ENCODE measurements at regions not wholly inside any gene's neighbourhood (a gene's known extent, or its start where the extent isn't known, plus 50 kb on each side); places are given as distances from the start of the nearest gene placed in this dataset.
"Not testable (repeated sequence)": the region's sequence is repeated elsewhere in the genome, so short reads cannot be mapped to it uniquely, and the experiment has no call there.

DNA sequence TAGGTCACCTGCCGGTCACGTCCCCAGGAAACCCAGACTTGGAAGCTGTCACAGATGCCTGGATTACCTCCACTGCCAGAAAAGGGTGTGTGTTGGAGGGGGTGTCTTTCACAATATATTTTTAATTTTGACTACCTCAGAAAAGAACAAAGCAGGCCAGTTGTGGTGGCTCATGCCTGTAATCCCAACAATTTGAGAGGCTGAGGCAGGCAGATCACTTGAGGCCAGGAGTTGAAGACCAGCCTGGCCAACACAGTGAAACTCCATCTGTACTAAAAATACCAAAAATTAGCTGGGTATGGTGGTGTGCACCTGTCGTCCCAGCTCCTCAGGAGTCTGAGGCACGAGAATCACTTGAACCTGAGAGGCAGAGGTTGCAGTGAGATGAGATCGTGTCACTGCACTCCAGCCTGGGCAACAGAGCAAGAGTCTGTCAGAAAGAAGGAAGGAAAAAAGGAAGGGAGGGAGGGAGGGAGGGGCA, 81.6 kb upstream of the FGF3 start:
- H3K4me1 ChIP-seq (ENCODE audit: control insufficient read depth, insufficient read depth, low read length); intact Hi-C loops (cut with micrococcal nuclease; ENCODE audit: unreplicated experiment); H4K20me1 ChIP-seq (ENCODE audit: control insufficient read depth, insufficient read depth); H3K4me2 ChIP-seq (ENCODE audit: control insufficient read depth, insufficient read depth); BruUV-seq (replicated peaks); H3K9me3 ChIP-seq (replicated peaks; ENCODE audit: control insufficient read depth, insufficient read depth, low read length); FAIRE-seq; ATAC-seq; H3K36me3 ChIP-seq (ENCODE audit: control insufficient read depth in 2 of 2, insufficient read depth in 2 of 2, low read length in 1 of 2); in situ Hi-C loops (cut with MboI); H3K79me2 ChIP-seq (ENCODE audit: control insufficient read depth, insufficient read depth, low read length); SMC1A ChIA-PET (ENCODE audit: uncharacterized antibody, unreplicated experiment); H2AFZ ChIP-seq (ENCODE audit: control insufficient read depth, low read depth, low read length); H3K27me3 ChIP-seq (replicated peaks in 1 of 2; ENCODE audit: control insufficient read depth in 2 of 2, insufficient read depth in 2 of 2, low read length in 1 of 2); POLR2A ChIA-PET; DNase-seq (ENCODE audit: low read depth, low spot score); H3K4me3 ChIP-seq; RAD21 ChIA-PET (ENCODE audit: unreplicated experiment); H3K9ac ChIP-seq (ENCODE audit: control insufficient read depth, insufficient read depth, low read length); H3K27ac ChIP-seq (ENCODE audit: control insufficient read depth, insufficient read depth): not testable (repeated sequence)
- CTCF ChIA-PET, result interaction anchor here (1.4 to 1.5 kb wide), 2 partner anchors 18 to 297 kb away, joined by 3 to 4 read pairs; no protein-coding TSS in a partner anchor
- WGBS (ENCODE audit: insufficient coverage, insufficient replicate concordance, low lambda C conversion rate, missing lambda C conversion rate), result 18% methylated on average over 4 of the region's 5 CpGs

DNA sequence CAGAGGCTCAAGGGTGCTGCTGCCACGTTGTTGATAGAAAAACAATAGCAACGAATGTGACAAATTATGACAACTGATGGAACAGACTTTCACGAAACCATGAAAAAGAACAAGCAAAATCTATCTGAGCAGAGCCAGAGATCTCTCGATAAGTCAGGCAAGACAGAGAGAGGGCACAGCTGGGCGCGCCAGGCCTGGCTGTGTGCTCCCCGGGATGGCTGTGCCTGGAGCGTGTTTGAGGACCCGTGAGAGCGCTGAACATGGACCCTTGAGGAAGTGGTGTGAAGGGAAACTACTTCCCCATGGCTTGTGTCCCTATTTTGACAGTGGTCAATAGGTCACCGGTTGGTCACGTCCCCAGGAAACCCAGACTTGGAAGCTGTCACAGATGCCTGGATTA, 83.1 kb upstream of the FGF3 start:
- TF ChIP-seq, protein P1, sequence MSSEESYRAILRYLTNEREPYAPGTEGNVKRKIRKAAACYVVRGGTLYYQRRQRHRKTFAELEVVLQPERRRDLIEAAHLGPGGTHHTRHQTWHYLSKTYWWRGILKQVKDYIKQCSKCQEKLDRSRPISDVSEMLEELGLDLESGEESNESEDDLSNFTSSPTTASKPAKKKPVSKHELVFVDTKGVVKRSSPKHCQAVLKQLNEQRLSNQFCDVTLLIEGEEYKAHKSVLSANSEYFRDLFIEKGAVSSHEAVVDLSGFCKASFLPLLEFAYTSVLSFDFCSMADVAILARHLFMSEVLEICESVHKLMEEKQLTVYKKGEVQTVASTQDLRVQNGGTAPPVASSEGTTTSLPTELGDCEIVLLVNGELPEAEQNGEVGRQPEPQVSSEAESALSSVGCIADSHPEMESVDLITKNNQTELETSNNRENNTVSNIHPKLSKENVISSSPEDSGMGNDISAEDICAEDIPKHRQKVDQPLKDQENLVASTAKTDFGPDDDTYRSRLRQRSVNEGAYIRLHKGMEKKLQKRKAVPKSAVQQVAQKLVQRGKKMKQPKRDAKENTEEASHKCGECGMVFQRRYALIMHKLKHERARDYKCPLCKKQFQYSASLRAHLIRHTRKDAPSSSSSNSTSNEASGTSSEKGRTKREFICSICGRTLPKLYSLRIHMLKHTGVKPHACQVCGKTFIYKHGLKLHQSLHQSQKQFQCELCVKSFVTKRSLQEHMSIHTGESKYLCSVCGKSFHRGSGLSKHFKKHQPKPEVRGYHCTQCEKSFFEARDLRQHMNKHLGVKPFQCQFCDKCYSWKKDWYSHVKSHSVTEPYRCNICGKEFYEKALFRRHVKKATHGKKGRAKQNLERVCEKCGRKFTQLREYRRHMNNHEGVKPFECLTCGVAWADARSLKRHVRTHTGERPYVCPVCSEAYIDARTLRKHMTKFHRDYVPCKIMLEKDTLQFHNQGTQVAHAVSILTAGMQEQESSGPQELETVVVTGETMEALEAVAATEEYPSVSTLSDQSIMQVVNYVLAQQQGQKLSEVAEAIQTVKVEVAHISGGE (CRISPR knock-in tag; IDR thresholded peaks at IDR 0.05), result no peak
- TF ChIP-seq MXI1 (IDR thresholded peaks at IDR 0.05; ENCODE audit: low read depth, low read length) (no peak), ZZZ3 (IDR thresholded peaks at IDR 0.05; ENCODE audit: control insufficient read depth, insufficient read length, low read depth) (no peak), ESRRA (IDR thresholded peaks at IDR 0.05; ENCODE audit: low read length) (no peak), ZNF622 (IDR thresholded peaks at IDR 0.05) (no peak), ZNF274 (IDR thresholded peaks at IDR 0.05; ENCODE audit: insufficient read depth, insufficient read length) (no peak), KLF5 (IDR thresholded peaks at IDR 0.05; ENCODE audit: partially characterized antibody) (no peak)
- TF ChIP-seq, protein P2, sequence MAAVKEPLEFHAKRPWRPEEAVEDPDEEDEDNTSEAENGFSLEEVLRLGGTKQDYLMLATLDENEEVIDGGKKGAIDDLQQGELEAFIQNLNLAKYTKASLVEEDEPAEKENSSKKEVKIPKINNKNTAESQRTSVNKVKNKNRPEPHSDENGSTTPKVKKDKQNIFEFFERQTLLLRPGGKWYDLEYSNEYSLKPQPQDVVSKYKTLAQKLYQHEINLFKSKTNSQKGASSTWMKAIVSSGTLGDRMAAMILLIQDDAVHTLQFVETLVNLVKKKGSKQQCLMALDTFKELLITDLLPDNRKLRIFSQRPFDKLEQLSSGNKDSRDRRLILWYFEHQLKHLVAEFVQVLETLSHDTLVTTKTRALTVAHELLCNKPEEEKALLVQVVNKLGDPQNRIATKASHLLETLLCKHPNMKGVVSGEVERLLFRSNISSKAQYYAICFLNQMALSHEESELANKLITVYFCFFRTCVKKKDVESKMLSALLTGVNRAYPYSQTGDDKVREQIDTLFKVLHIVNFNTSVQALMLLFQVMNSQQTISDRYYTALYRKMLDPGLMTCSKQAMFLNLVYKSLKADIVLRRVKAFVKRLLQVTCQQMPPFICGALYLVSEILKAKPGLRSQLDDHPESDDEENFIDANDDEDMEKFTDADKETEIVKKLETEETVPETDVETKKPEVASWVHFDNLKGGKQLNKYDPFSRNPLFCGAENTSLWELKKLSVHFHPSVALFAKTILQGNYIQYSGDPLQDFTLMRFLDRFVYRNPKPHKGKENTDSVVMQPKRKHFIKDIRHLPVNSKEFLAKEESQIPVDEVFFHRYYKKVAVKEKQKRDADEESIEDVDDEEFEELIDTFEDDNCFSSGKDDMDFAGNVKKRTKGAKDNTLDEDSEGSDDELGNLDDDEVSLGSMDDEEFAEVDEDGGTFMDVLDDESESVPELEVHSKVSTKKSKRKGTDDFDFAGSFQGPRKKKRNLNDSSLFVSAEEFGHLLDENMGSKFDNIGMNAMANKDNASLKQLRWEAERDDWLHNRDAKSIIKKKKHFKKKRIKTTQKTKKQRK (IDR thresholded peaks at IDR 0.05; ENCODE audit: low read depth, low read length), result no peak
- BruUV-seq (replicated peaks), result no TSS peak
- in situ Hi-C loops (cut with MboI), result no loop called here
- Histone ChIP-seq H3K27me3 (replicated peaks in 1 of 2; ENCODE audit: control insufficient read depth in 2 of 2, insufficient read depth in 2 of 2, low read length in 1 of 2) (no peaks in the 10 kb centered on the region; a peak in 2 of 4 replicates), H3K9me3 (replicated peaks; ENCODE audit: control insufficient read depth, insufficient read depth, low read length) (no peaks in the 10 kb centered on the region), H3K4me2 (ENCODE audit: control insufficient read depth, insufficient read depth) (no peak overlapping the region), H3K9ac (ENCODE audit: control insufficient read depth, insufficient read depth, low read length) (no peak overlapping the region), H3K4me3 (no peak overlapping the region), H4K20me1 (ENCODE audit: control insufficient read depth, insufficient read depth) (no peaks in the 10 kb centered on the region), H3K4me1 (ENCODE audit: control insufficient read depth, insufficient read depth, low read length) (no peaks in the 10 kb centered on the region), H3K27ac (ENCODE audit: control insufficient read depth, insufficient read depth) (no peak overlapping the region), H2AFZ (ENCODE audit: control insufficient read depth, low read depth, low read length) (no peak overlapping the region), H3K79me2 (ENCODE audit: control insufficient read depth, insufficient read depth, low read length) (no peaks in the 10 kb centered on the region), H3K36me3 (ENCODE audit: control insufficient read depth in 2 of 2, insufficient read depth in 2 of 2, low read length in 1 of 2) (no peaks in the 10 kb centered on the region)
- ATAC-seq, result no peak
- no peak for DNase-seq (ENCODE audit: low read depth, low spot score)
- ChIA-PET SMC1A (ENCODE audit: uncharacterized antibody, unreplicated experiment) (no interaction called here), RAD21 (ENCODE audit: unreplicated experiment) (no interaction called here), CTCF (interaction anchor here (1.5 kb wide), 1 partner anchor 17 kb away, joined by 4 read pairs; no protein-coding TSS in a partner anchor), POLR2A (no interaction called here)
- FAIRE-seq, result no peak
- intact Hi-C loops (cut with micrococcal nuclease; ENCODE audit: unreplicated experiment), result no loop called here
- 60% methylated on average over 12 of the region's 12 CpGs for WGBS (ENCODE audit: insufficient coverage, insufficient replicate concordance, low lambda C conversion rate, missing lambda C conversion rate)

Data from GM12878 (cell line).